ENCODE measurements at regions not wholly inside any gene's neighbourhood (a gene's known extent, or its start where the extent isn't known, plus 50 kb on each side); places are given as distances from the start of the nearest gene placed in this dataset.

GRCh38 chr4:13957871-13958270 is 330.3 kb upstream of the BOD1L1 start:
- TF ChIP-seq CTCF (conservative IDR thresholded peaks at IDR 0.05; ENCODE audit: low read depth in 2 of 2) = no peak
- TF ChIP-seq REST (IDR thresholded peaks at IDR 0.05; ENCODE audit: unreplicated experiment) = no peak
- no peak for TF ChIP-seq EZH2 (IDR thresholded peaks at IDR 0.05; ENCODE audit: low read depth, unreplicated experiment)
- TF ChIP-seq POLR2AphosphoS5 (IDR thresholded peaks at IDR 0.05; ENCODE audit: low read depth) = no peak
- TF ChIP-seq JUNB (IDR thresholded peaks at IDR 0.05; ENCODE audit: unreplicated experiment) = no peak
- TF ChIP-seq ETS1 (IDR thresholded peaks at IDR 0.05) = no peak
- TF ChIP-seq EZH2phosphoT487 (IDR thresholded peaks at IDR 0.05; ENCODE audit: unreplicated experiment) = no peak
- TF ChIP-seq CREB1 (CRISPR knock-in tag; IDR thresholded peaks at IDR 0.05; ENCODE audit: low read depth) = no peak

Measured in GM23338 (cell line).